Thyroid gland (tissue), 4 donors: ENCODE measurements at regions not wholly inside any gene's neighbourhood (a gene's known extent, or its start where the extent isn't known, plus 50 kb on each side); places are given as distances from the start of the nearest gene placed in this dataset.

Source experiments
- DNase-seq, 2 donors: peaks; one replicate each; pipeline ENCODE4 v3.0.0-alpha.2; 2019
- H3K27ac ChIP-seq, 3 donors: fragments of 200-600 bp; sonication (generic); 1 replicate in 2 of 3; 2 replicates in 1 of 3; pipeline ENCODE4 v1.5.1; 2016 to 2019; ENCODE audit warnings: mild to moderate bottlenecking in 1 of 3, moderate library complexity in 1 of 3
- H3K27me3 ChIP-seq: fragments of 200-600 bp; sonication (generic); one replicate; pipeline ENCODE4 v1.5.1; 2019
- H3K36me3 ChIP-seq, 2 donors: fragments of 200-600 bp; sonication (generic); one replicate each; pipeline ENCODE4 v1.5.1; 2016 to 2019
- H3K4me1 ChIP-seq, 2 donors: fragments of 200-600 bp; sonication (generic); one replicate each; pipeline ENCODE4 v1.5.1; 2017 to 2019
- H3K4me3 ChIP-seq, 3 donors: fragments of 200-600 bp; sonication (generic); replicated peaks in 1 of 3; 1 replicate in 2 of 3; 2 replicates in 1 of 3; pipeline ENCODE4 v1.5.1; 2016; ENCODE audit warnings: mild to moderate bottlenecking in 1 of 3
- H3K9me3 ChIP-seq: fragments of 200-600 bp; sonication (generic); one replicate; pipeline ENCODE4 v1.5.1; 2017
- CTCF ChIP-seq, 6 experiments: fragments of 200-600 bp in 3 of 6; fragments of 450-650 bp in 3 of 6; sonication (generic) in 3 of 6; IDR thresholded peaks; one replicate each; pipeline ENCODE4 v1.5.1; 2016 to 2019; ENCODE audit warnings: antibody characterized with exemption in 6 of 6, mild to moderate bottlenecking in 2 of 6, inconsistent platforms in 1 of 6, moderate library complexity in 1 of 6
- POLR2A ChIP-seq, 2 donors: fragments of 450-650 bp; IDR thresholded peaks; one replicate each; pipeline ENCODE4 v1.6.1; 2017; ENCODE audit warnings: antibody characterized with exemption in 2 of 2, mild to moderate bottlenecking in 2 of 2, moderate library complexity in 1 of 2
- WGBS, 2 donors: methylation state at CpG; one replicate each; pipeline ENCODE4 v1.1.5; 2017; 5-methylcytosine and 5-hydroxymethylcytosine counted together
- intact Hi-C: fragments of 100-400 bp; cut with DNase I; formaldehyde crosslinking; loops from one replicate; pipeline ENCODE4 v1.15.1; 2023

GRCh38 chr6:1049170-1049569 lies 262.7 kb upstream of the FOXQ1 start:
- Histone ChIP-seq H3K4me3 (no peak overlapping the region), H3K27ac (no peak overlapping the region), H3K27me3 (no peaks in the 10 kb centered on the region), H3K9me3 (no peaks in the 10 kb centered on the region), H3K36me3 (no peaks in the 10 kb centered on the region), H3K4me1 (peaks cover 0 to 8% of the 10 kb centered on the region in 2 donors)
- no peak for DNase-seq
- intact Hi-C loops: no loop called here
- WGBS, 2 donors: 92 to 97% methylated on average over 1 of the region's 1 CpG
- TF ChIP-seq POLR2A (IDR thresholded peaks at IDR 0.05) (no peak), CTCF (IDR thresholded peaks at IDR 0.05) (no peak)

GRCh38 chr6:1047981-1048541 lies 263.8 kb upstream of the FOXQ1 start:
- WGBS, 2 donors: 34 to 47% methylated on average over 13 of the region's 13 CpGs
- TF ChIP-seq POLR2A (IDR thresholded peaks at IDR 0.05) (no peak), CTCF (IDR thresholded peaks at IDR 0.05) (no peak)
- DNase-seq: peak in 1 of 2 donors; percentile 5
- Histone ChIP-seq H3K4me1 (peaks cover 0 to 8% of the 10 kb centered on the region in 2 donors), H3K36me3 (no peaks in the 10 kb centered on the region), H3K27ac (no peak overlapping the region), H3K27me3 (no peaks in the 10 kb centered on the region), H3K4me3 (no peak overlapping the region), H3K9me3 (no peaks in the 10 kb centered on the region)
- intact Hi-C loops: no loop called here

GRCh38 chr6:1045239-1045638 lies 266.7 kb upstream of the FOXQ1 start:
- DNase-seq: no peak
- WGBS, 2 donors: 90 to 93% methylated on average over 2 of the region's 2 CpGs
- intact Hi-C loops: no loop called here
- Histone ChIP-seq H3K9me3 (no peaks in the 10 kb centered on the region), H3K36me3 (no peaks in the 10 kb centered on the region), H3K4me3 (no peak overlapping the region), H3K4me1 (peaks cover 0 to 8% of the 10 kb centered on the region in 2 donors), H3K27me3 (no peaks in the 10 kb centered on the region), H3K27ac (no peak overlapping the region)
- no peak for TF ChIP-seq CTCF (IDR thresholded peaks at IDR 0.05)
- TF ChIP-seq POLR2A (IDR thresholded peaks at IDR 0.05): no peak

- Histone ChIP-seq H3K4me3 (no peak overlapping the region), H3K36me3 (no peaks in the 10 kb centered on the region), H3K27ac (no peak overlapping the region), H3K9me3 (no peaks in the 10 kb centered on the region), H3K27me3 (no peaks in the 10 kb centered on the region), H3K4me1 (peaks cover 0 to 14% of the 10 kb centered on the region in 2 donors)
- no peak for DNase-seq
- 78 to 89% methylated on average over 7 of the region's 7 CpGs for WGBS, 2 donors
- intact Hi-C loops: no loop called here
- TF ChIP-seq CTCF (IDR thresholded peaks at IDR 0.05) (no peak), POLR2A (IDR thresholded peaks at IDR 0.05) (no peak)
Observed at GRCh38 chr6:1044040-1044836, 267.7 kb upstream of the FOXQ1 start.

- TF ChIP-seq CTCF (IDR thresholded peaks at IDR 0.05): no peak
- no peak for TF ChIP-seq POLR2A (IDR thresholded peaks at IDR 0.05)
- H3K4me3 ChIP-seq: no peak overlapping the region
- WGBS, 2 donors: 86 to 89% methylated on average over 8 of the region's 8 CpGs
- H3K4me1 ChIP-seq: peaks cover 0 to 14% of the 10 kb centered on the region in 2 donors
- no peak overlapping the region for H3K27ac ChIP-seq
- H3K36me3 ChIP-seq: no peaks in the 10 kb centered on the region
- intact Hi-C loops: no loop called here
- no peaks in the 10 kb centered on the region for H3K9me3 ChIP-seq
- H3K27me3 ChIP-seq: no peaks in the 10 kb centered on the region
- DNase-seq: no peak
Observed at GRCh38 chr6:1043458-1043836, 268.5 kb upstream of the FOXQ1 start.
